ENCODE measurements at regions not wholly inside any gene's neighbourhood (a gene's known extent, or its start where the extent isn't known, plus 50 kb on each side); places are given as distances from the start of the nearest gene placed in this dataset.
"Not testable (repeated sequence)": the region's sequence is repeated elsewhere in the genome, so short reads cannot be mapped to it uniquely, and the experiment has no call there.

- Histone ChIP-seq H3K4me1 (ENCODE audit: control insufficient read depth in 2 of 2, insufficient read depth in 2 of 2, low read length in 1 of 2) (no peaks in the 10 kb centered on the region), H3K27me3 (ENCODE audit: control insufficient read depth in 1 of 2, insufficient read depth in 2 of 2, low read length in 2 of 2) (no peaks in the 10 kb centered on the region), H3K27ac (ENCODE audit: low read depth in 2 of 2, low read length in 1 of 2) (no peak overlapping the region), H3K36me3 (ENCODE audit: control insufficient read depth in 2 of 2, insufficient read depth in 2 of 2, low read length in 1 of 2) (no peaks in the 10 kb centered on the region), H3K4me3 (ENCODE audit: low read depth in 1 of 2, low read length in 2 of 2) (no peak overlapping the region), H3K9me3 (ENCODE audit: control insufficient read depth in 2 of 2, insufficient read depth in 1 of 2, low read depth in 1 of 2, low read length in 1 of 2) (no peaks in the 10 kb centered on the region)
- 77 to 82% methylated on average over 1 of the region's 1 CpG for WGBS, 2 donors
Observed at GRCh38 chr5:116959843-116960242, 385.2 kb upstream of the SEMA6A start.

GRCh38 chr5:116953251-116953930 is 378.8 kb upstream of the SEMA6A start:
- peaks cover 0 to 2% of the 10 kb centered on the region in 2 donors for H3K27me3 ChIP-seq (ENCODE audit: control insufficient read depth in 1 of 2, insufficient read depth in 2 of 2, low read length in 2 of 2)
- H3K4me3 ChIP-seq (ENCODE audit: low read depth in 1 of 2, low read length in 2 of 2), result no peak overlapping the region
- no peaks in the 10 kb centered on the region for H3K4me1 ChIP-seq (ENCODE audit: control insufficient read depth in 2 of 2, insufficient read depth in 2 of 2, low read length in 1 of 2)
- no peaks in the 10 kb centered on the region for H3K36me3 ChIP-seq (ENCODE audit: control insufficient read depth in 2 of 2, insufficient read depth in 2 of 2, low read length in 1 of 2)
- WGBS, 2 donors, result 47 to 57% methylated on average over 3 of the region's 3 CpGs
- H3K9me3 ChIP-seq (ENCODE audit: control insufficient read depth in 2 of 2, insufficient read depth in 1 of 2, low read depth in 1 of 2, low read length in 1 of 2), result no peaks in the 10 kb centered on the region
- no peak overlapping the region for H3K27ac ChIP-seq (ENCODE audit: low read depth in 2 of 2, low read length in 1 of 2)

- 95 to 100% methylated on average over 1 of the region's 1 CpG for WGBS, 2 donors
- no peaks in the 10 kb centered on the region for H3K9me3 ChIP-seq (ENCODE audit: control insufficient read depth in 2 of 2, insufficient read depth in 1 of 2, low read depth in 1 of 2, low read length in 1 of 2)
- no peak overlapping the region for H3K4me3 ChIP-seq (ENCODE audit: low read depth in 1 of 2, low read length in 2 of 2)
- H3K36me3 ChIP-seq (ENCODE audit: control insufficient read depth in 2 of 2, insufficient read depth in 2 of 2, low read length in 1 of 2), result no peaks in the 10 kb centered on the region
- no peak overlapping the region for H3K27ac ChIP-seq (ENCODE audit: low read depth in 2 of 2, low read length in 1 of 2)
- H3K27me3 ChIP-seq (ENCODE audit: control insufficient read depth in 1 of 2, insufficient read depth in 2 of 2, low read length in 2 of 2), result peaks cover 0 to 2% of the 10 kb centered on the region in 2 donors
- no peaks in the 10 kb centered on the region for H3K4me1 ChIP-seq (ENCODE audit: control insufficient read depth in 2 of 2, insufficient read depth in 2 of 2, low read length in 1 of 2)
Observed at GRCh38 chr5:116951219-116951618, 376.6 kb upstream of the SEMA6A start.

GRCh38 chr5:116947691-116948528 is 373.3 kb upstream of the SEMA6A start:
- H3K4me1 ChIP-seq (ENCODE audit: control insufficient read depth in 2 of 2, insufficient read depth in 2 of 2, low read length in 1 of 2), result no peaks in the 10 kb centered on the region
- no peak overlapping the region for H3K27ac ChIP-seq (ENCODE audit: low read depth in 2 of 2, low read length in 1 of 2)
- no peaks in the 10 kb centered on the region for H3K27me3 ChIP-seq (ENCODE audit: control insufficient read depth in 1 of 2, insufficient read depth in 2 of 2, low read length in 2 of 2)
- no peak overlapping the region for H3K4me3 ChIP-seq (ENCODE audit: low read depth in 1 of 2, low read length in 2 of 2)
- no peaks in the 10 kb centered on the region for H3K9me3 ChIP-seq (ENCODE audit: control insufficient read depth in 2 of 2, insufficient read depth in 1 of 2, low read depth in 1 of 2, low read length in 1 of 2)
- 70 to 73% methylated on average over 15 of the region's 15 CpGs for WGBS, 2 donors
- H3K36me3 ChIP-seq (ENCODE audit: control insufficient read depth in 2 of 2, insufficient read depth in 2 of 2, low read length in 1 of 2), result no peaks in the 10 kb centered on the region

- H3K4me3 ChIP-seq (ENCODE audit: low read depth in 1 of 2, low read length in 2 of 2); H3K36me3 ChIP-seq (ENCODE audit: control insufficient read depth in 2 of 2, insufficient read depth in 2 of 2, low read length in 1 of 2); H3K4me1 ChIP-seq (ENCODE audit: control insufficient read depth in 2 of 2, insufficient read depth in 2 of 2, low read length in 1 of 2); H3K9me3 ChIP-seq (ENCODE audit: control insufficient read depth in 2 of 2, insufficient read depth in 1 of 2, low read depth in 1 of 2, low read length in 1 of 2); H3K27ac ChIP-seq (ENCODE audit: low read depth in 2 of 2, low read length in 1 of 2); H3K27me3 ChIP-seq (ENCODE audit: control insufficient read depth in 1 of 2, insufficient read depth in 2 of 2, low read length in 2 of 2): not testable (repeated sequence)
- 83 to 89% methylated on average over 17 of the region's 17 CpGs for WGBS, 2 donors
Observed at GRCh38 chr5:116945613-116946382, 371.2 kb upstream of the SEMA6A start.

- H3K4me3 ChIP-seq (ENCODE audit: low read depth in 1 of 2, low read length in 2 of 2), result no peak overlapping the region
- no peak overlapping the region for H3K27ac ChIP-seq (ENCODE audit: low read depth in 2 of 2, low read length in 1 of 2)
- no peaks in the 10 kb centered on the region for H3K4me1 ChIP-seq (ENCODE audit: control insufficient read depth in 2 of 2, insufficient read depth in 2 of 2, low read length in 1 of 2)
- no peaks in the 10 kb centered on the region for H3K27me3 ChIP-seq (ENCODE audit: control insufficient read depth in 1 of 2, insufficient read depth in 2 of 2, low read length in 2 of 2)
- no peaks in the 10 kb centered on the region for H3K36me3 ChIP-seq (ENCODE audit: control insufficient read depth in 2 of 2, insufficient read depth in 2 of 2, low read length in 1 of 2)
- no peaks in the 10 kb centered on the region for H3K9me3 ChIP-seq (ENCODE audit: control insufficient read depth in 2 of 2, insufficient read depth in 1 of 2, low read depth in 1 of 2, low read length in 1 of 2)
- WGBS, 2 donors, result 65 to 66% methylated on average over 5 of the region's 5 CpGs
Observed at GRCh38 chr5:116944183-116944582, 369.6 kb upstream of the SEMA6A start.

- no peak overlapping the region for H3K27ac ChIP-seq (ENCODE audit: low read depth in 2 of 2, low read length in 1 of 2)
- no peak overlapping the region for H3K4me3 ChIP-seq (ENCODE audit: low read depth in 1 of 2, low read length in 2 of 2)
- no peaks in the 10 kb centered on the region for H3K4me1 ChIP-seq (ENCODE audit: control insufficient read depth in 2 of 2, insufficient read depth in 2 of 2, low read length in 1 of 2)
- H3K9me3 ChIP-seq (ENCODE audit: control insufficient read depth in 2 of 2, insufficient read depth in 1 of 2, low read depth in 1 of 2, low read length in 1 of 2), result no peaks in the 10 kb centered on the region
- no peaks in the 10 kb centered on the region for H3K36me3 ChIP-seq (ENCODE audit: control insufficient read depth in 2 of 2, insufficient read depth in 2 of 2, low read length in 1 of 2)
- 66 to 70% methylated on average over 6 of the region's 6 CpGs for WGBS, 2 donors
- H3K27me3 ChIP-seq (ENCODE audit: control insufficient read depth in 1 of 2, insufficient read depth in 2 of 2, low read length in 2 of 2), result no peaks in the 10 kb centered on the region
Observed at GRCh38 chr5:116942622-116943021, 368.0 kb upstream of the SEMA6A start.

- Histone ChIP-seq H3K27me3 (ENCODE audit: control insufficient read depth in 1 of 2, insufficient read depth in 2 of 2, low read length in 2 of 2) (no peaks in the 10 kb centered on the region), H3K27ac (ENCODE audit: low read depth in 2 of 2, low read length in 1 of 2) (no peak overlapping the region), H3K9me3 (ENCODE audit: control insufficient read depth in 2 of 2, insufficient read depth in 1 of 2, low read depth in 1 of 2, low read length in 1 of 2) (no peaks in the 10 kb centered on the region), H3K4me1 (ENCODE audit: control insufficient read depth in 2 of 2, insufficient read depth in 2 of 2, low read length in 1 of 2) (no peaks in the 10 kb centered on the region), H3K36me3 (ENCODE audit: control insufficient read depth in 2 of 2, insufficient read depth in 2 of 2, low read length in 1 of 2) (no peaks in the 10 kb centered on the region), H3K4me3 (ENCODE audit: low read depth in 1 of 2, low read length in 2 of 2) (no peak overlapping the region)
- 72 to 78% methylated on average over 7 of the region's 7 CpGs for WGBS, 2 donors
Observed at GRCh38 chr5:116939641-116940040, 365.0 kb upstream of the SEMA6A start.

- H3K27ac ChIP-seq (ENCODE audit: low read depth in 2 of 2, low read length in 1 of 2), result no peak overlapping the region
- H3K4me3 ChIP-seq (ENCODE audit: low read depth in 1 of 2, low read length in 2 of 2), result no peak overlapping the region
- 25 to 29% methylated on average over 1 of the region's 1 CpG for WGBS, 2 donors
- H3K36me3 ChIP-seq (ENCODE audit: control insufficient read depth in 2 of 2, insufficient read depth in 2 of 2, low read length in 1 of 2), result no peaks in the 10 kb centered on the region
- H3K4me1 ChIP-seq (ENCODE audit: control insufficient read depth in 2 of 2, insufficient read depth in 2 of 2, low read length in 1 of 2), result no peaks in the 10 kb centered on the region
- H3K27me3 ChIP-seq (ENCODE audit: control insufficient read depth in 1 of 2, insufficient read depth in 2 of 2, low read length in 2 of 2), result no peaks in the 10 kb centered on the region
- no peaks in the 10 kb centered on the region for H3K9me3 ChIP-seq (ENCODE audit: control insufficient read depth in 2 of 2, insufficient read depth in 1 of 2, low read depth in 1 of 2, low read length in 1 of 2)
Observed at GRCh38 chr5:116938488-116938887, 363.9 kb upstream of the SEMA6A start.
